ENCODE measurements at regions not wholly inside any gene's neighbourhood (a gene's known extent, or its start where the extent isn't known, plus 50 kb on each side); places are given as distances from the start of the nearest gene placed in this dataset.

DNA sequence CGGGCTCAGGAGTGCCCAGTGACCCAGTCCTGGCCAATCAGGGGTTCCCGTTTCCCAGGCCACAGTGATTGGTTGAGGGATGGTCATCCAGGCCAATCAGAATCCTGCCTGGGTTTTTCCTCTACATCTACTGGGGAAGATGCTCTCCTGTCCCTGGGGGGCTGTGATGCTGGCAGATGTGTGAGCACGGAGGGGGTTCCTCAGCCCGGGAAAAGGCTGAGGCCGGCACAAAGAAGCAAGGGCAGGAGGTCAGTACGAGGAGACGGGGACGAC lies 171.2 kb downstream of the CTTN start:
- DNase-seq: no peak

DNA sequence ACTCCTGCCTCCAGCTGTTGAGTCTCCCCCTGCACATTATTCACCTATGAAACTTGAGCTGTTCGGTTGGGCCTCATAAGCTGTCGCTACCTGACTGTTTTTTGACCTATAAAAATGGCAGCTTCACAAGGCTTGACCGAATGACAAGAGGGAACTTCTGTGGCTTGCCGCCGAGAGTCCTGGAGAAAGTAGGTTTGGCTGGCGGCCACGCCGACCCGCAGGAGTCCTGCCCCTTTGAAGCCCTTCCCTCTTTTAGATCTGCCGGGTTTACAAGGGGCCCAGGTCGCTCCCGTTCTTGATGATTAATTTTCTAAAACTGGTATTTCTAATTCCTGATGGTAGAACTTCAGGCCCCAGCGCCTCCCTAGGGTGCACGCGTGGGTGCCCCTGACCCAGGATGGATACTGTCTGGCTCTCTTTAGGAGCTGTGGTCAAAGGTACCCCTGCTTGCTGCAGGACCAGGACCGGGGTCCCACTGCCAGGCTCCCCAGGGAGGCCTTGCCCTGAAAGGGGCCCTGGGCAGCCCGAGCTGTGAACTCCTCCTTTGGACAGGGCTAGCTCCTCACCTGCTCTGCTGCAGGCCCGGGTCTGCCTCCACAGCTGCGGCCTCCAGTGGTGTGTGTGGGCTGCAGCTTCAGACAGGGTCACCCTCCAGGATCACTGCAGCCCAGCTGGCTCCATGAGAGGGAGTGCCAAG lies 171.8 kb downstream of the CTTN start:
- no peak for DNase-seq

DNA sequence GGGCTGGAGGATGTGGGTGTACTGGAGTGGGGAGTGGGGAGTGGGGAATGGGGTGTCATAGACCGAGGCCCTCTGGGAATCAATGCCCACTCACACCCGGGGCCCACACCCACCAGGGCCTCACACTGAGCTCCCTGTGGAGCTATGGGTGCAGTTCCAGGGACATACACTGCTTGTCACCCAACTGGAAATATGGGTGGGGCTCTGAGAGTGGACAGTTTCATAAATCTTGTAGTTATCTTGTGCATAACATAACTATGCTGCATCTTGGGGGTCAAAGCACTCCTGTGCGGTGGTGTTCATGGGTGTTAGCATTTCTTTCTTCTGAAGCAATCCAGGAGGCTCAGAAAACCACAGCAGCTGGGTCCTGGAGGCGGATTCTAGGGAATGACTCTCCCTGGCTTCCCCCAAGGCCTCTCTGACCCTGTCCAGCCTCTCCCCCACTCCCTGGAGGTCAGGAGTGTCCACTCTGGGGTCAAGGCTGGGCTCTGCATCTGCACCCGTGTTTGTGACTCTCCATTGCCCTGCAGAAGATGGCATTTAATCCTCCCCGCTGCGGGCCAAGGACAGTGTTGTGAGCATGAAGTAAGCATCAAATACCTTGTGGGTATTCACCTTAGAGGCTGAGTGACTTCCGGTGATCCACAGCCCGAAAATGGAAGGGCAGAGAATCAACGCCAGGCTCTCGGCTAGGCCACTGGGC lies 172.5 kb downstream of the CTTN start:
- no peak for DNase-seq

DNA sequence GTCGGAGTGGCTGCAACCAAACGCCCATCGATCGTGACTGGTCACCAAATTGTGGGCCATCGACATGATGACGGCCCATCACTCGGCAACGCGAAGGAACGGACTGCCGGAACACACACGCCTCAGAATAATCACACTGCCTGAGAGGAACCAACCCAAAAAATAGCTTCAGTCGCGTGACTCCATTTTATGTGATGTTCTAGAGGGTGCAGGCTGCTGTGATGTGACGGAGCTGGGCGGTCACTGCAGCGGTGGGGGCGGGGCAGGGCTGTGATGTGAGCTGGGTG lies 174.6 kb downstream of the CTTN start:
- no peak for DNase-seq

DNA sequence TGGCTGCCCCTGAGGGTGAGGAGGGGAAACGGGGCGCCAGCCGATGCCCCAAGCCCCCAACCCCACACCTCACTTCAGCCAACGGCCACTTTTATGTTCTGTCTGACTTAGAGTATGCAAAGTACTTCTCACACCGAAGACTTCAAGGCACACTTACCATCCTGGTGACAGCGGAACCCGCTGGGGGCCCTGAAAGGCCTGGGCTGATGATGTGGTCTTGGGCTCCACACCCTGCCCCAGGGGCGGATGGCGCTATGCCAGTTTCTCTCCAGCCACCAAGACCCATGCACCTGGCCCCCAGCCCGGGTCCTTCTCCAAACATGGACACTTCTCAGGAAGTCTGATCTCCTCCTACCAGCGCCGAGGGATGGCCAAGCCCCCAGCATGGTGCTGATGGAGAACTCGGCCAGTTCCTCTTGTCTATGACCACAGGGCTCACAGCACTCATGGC lies 175.4 kb downstream of the CTTN start:
- DNase-seq: no peak

DNA sequence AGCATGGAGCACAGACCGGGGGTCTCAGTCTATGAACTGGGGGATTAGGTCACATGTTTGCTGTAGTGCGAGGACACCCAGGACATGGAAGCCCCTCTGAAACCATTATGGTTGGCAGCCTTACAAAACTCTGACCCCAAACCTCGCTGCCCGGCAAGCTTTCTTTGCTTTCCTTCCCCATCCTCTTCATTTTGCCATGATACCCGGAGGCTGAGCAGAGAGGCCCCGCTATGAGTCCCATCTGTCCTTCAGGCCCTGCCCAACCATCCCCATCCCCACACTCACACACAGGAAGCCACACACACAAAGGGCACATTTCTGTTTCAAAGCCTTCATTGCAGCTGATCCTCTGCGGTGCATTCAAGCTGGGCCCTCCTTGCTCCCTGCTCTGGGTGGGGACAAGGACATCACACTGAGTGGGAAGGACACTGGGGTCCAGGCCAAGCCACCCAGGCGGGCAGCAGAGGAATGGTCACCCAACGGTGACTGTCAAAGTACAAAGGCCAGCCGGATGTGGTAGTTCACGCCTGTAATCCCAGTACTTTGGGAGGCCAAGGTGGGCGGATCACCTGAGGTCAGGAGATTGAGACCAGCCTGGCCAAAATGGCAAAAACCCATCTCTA lies 176.5 kb downstream of the CTTN start:
- no peak for DNase-seq

DNA sequence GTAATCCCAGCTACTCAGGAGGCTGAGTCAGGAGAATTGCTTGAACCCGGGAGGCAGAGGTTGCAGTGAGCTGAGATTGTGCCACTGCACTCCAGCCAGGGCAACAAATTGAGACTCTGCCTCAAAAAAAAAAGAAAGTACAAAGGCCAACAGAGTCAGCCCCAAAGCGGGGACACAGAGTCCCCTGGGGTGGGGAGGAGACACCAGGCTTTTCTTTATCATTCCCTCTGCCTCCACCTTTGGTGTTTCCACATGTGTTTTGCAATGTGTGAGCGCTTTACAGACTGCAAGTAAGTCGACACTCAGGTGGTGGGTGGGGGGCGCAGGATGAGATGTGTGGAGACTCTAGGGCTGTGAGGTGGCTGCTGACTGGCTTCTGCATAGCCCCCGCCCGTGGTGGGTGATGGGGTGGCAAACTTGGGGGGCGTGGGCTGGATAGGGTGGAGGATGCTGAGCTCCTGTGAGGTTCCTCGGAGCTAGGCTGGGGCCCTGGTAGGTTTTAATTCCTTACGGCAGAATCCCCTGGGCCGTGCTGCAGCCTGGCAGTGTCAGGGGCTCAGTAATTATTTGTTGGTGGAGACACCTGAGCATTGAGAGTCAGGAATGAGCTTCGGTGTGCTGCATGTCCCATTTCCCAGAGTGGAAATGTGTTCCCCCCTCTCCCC lies 177.2 kb downstream of the CTTN start:
- DNase-seq: no peak

DNA sequence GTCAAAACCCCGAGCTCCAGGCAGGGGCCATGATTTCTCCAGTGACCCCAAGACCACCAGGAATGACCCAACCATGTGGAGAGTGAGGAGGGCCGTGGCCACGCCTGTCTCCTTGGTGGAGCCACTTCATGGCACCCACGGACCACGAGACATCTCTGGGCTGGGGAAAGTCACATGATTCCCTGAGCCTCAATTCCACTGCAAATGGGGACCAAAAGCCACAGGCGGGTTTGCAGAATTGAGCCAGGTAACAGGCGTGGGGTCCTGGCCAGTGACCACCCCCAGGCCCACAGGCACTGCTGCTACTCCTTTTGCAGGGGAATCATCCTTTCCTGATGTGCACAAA lies 178.9 kb downstream of the CTTN start:
- no peak for DNase-seq

DNA sequence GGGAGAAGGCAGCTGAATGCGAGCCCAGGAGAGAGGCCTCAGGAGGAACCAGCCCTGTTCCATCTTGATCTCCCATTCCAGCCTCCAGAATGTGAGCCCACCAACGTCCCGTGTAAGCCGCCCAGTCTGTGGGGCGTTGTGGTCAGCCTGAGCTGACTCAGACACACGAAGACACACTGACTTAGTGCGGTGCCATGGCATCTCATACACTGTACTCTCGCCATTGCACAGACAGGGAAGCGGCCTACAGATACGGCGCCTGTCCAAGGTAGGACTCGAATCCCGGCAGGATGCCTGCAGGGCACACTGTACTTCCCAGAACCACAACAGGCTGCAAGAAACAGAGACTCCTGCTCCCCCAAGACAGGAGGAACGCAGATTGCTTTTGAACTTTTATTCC lies 179.6 kb downstream of the CTTN start:
- no peak for DNase-seq

DNA sequence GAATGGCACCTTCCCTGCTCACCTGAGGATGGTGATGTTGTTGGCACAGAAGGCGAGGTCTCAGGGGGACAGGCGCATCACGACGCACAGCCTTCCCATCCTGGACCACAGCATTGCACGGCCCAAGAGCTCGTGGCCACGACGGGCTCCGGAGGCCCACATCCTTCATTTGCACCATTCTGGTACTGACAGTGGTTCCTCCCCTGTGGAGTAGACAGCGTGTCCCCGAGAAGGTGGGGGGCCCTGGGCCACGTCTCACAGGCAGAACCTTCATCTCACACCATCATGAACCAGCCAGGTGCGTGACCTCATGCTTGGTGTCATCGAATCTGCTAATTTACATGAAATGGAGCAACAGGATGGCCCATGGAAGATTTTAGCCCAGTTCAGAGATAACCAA lies 180.0 kb downstream of the CTTN start:
- no peak for DNase-seq

DNA sequence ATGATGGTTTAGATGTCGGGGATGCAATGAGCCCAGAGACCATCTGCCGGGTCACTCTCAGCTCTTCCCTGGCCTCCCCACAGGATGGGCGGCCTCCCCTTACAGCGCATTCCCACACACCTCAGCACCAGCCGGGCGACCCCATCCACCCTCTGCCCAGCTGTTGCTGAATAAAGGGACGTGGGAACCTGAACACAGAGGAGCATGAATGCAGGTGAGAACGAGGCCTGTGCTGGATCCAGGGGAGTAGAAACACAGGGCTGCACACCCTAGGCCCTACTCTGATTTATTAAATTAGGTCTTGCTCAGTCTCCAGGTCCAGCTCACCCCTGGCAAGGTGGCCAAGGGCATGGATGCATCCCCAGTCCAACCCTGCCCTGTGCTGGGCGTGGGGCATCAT lies 180.5 kb downstream of the CTTN start:
- DNase-seq: no peak

DNA sequence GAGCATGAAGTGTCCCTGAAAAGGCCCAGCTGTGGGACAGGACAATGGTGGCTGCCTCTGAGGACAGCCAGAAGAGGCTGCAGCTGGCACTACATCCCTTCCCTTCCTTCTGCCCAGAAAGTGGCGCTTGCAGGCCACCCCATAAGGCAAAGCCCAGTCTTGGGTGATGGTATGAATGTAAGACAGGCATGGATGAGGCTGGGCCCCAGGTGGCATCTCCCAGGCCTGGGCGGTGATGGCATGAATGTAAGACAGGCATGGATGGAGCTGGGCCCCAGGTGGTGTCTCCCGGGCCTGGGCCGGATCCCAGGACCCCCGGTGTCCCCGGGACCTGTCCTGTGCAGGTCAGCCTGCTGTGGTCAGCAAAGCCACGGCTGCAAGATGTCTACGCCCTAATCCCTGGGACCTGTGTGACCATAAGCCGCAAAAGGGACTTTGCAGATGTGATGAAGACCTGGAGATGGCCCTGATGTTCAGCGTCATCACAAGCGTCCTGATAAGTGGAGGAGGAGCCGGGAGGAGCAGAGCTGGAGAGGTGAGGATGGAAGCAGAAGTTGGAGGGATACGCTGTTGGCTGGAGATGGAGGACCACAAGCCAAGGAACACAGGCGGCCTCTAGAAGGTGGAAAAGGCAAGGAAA lies 181.1 kb downstream of the CTTN start:
- DNase-seq: no peak

DNA sequence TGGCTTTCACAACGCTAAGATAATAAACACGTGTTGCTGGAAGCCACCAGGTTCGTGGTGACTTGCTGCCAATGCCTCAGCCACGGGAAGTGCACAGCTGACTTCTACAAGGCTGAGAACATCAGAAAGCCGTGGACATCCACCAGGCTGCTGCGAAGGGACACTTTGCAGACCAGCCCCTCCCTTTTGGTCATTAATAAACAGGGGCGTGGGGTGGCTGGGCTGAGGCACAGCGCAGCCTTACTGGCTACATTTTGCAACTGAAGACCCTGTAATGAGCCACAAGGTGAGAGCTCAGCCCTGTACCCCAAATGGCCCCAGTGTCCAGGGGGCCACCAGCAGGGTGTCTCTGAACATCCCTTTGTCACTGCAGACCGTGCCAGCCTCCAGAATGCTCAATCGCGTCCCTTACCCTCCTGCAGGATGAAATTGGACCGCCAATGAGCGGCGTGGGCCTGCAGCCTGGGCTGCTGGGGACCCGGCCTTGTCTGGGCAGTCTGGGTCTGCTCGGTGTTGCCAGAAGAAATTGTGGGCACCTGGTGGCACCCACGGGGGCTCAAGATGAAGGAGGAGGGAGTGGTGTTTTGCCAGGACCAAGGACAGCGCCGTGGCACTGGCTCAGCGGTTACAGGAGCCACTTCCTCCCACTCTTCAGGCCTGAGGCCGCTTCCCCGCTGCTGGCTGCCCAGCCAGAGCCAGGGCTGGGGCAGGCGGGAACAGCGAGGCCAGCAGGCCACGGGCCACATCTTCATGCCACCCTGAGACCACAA lies 181.9 kb downstream of the CTTN start:
- no peak for DNase-seq

DNA sequence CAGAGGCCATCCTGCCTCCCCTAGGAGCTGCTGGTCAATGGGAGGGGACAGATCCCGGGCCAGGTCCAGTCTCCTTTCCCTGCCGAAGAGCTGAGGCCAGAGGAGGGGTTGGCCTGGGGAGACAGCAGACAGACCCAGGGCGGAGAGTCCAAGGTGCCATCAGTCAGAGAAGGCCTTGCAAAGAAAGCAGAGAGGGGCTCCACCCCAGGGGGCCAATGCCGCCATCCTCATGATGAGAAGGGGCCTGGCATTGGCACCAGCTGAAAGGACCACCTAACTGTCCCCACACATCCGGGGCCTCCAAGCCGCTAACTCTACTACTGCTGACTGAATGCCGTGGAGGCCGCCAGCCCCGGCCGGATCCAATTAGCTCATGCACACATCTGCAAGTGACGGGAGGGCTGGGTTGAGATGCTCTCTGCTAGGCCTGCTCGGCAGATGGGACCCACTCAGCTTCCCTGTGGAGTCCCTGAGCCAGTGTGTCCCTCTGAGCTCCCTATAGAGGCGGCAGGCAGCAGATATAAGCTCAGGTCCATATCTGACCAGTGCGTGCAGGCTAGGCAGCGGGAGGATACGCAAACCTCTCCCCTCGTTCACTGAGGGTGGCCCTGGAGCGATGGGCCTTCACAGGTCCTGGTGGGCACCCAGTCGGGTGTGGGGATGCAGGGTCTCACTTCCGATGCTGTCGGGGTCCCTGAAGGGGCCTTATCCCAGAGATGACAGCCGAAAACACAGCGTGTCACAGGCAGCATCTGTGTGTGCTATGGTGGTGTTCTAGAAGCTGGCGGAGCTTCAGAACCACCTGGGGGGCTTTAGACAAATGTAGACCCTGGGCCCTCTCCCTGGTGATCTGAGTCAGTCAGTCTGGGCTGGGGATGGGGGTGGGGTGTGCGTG lies 183.9 kb downstream of the CTTN start:
- DNase-seq: no peak

DNA sequence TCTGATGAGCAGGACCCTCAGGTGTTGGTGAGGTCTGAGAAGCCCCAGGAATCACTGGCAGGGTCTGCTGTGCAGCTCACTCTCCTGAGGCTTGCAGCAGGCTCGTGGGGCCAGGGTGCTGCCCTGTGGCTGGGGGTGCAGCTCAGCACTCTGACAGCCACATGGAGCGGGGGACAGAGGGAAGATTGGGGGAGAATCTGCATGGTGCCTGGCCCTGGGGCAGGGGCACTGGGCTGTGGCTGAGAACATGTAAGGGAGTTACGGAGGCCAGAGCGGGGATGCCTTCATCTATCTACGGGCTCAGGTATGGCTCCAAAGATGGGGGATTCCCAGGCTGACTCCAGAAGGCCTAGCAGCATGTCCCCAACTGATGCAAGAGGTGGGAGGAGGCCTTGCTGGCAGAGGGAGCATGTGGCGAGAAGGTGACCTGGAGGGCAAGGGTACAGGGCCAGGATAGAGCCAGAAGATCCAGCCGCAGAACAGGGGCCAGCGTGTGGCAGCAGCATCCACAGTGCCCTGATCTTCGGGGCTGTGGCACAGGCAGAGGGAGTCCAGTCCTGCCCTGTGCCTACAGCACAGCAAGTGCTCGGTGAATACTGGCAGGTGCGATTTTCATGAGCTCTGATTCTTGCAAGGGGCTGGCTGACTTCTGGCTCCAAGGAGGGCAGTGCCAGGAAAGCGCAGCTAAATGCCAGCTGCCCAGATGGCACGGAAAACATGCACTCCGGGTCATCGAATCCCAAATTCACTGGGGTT lies 184.7 kb downstream of the CTTN start:
- DNase-seq: no peak

DNA sequence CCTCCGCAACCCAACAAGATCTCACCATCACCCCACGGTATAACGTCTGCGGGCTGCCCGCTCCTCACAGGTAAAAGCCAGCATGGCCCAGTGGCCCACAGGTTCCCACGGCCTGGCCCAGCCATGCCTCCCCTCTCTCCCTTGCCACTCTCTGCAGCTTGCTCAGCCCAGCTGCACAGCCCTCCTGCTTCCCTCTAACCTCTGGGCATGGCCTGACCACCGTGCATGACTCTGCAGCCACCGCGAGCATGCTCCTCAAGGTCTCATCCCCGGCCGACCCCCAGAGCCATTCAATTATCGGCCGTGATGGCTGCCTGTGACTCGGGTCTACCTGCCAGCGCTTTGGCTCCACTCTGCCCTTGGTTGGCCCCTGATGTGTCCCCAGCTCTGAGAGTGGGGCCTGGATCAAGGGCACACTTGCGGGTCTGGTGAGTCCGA lies 185.5 kb downstream of the CTTN start:
- DNase-seq: no peak

DNA sequence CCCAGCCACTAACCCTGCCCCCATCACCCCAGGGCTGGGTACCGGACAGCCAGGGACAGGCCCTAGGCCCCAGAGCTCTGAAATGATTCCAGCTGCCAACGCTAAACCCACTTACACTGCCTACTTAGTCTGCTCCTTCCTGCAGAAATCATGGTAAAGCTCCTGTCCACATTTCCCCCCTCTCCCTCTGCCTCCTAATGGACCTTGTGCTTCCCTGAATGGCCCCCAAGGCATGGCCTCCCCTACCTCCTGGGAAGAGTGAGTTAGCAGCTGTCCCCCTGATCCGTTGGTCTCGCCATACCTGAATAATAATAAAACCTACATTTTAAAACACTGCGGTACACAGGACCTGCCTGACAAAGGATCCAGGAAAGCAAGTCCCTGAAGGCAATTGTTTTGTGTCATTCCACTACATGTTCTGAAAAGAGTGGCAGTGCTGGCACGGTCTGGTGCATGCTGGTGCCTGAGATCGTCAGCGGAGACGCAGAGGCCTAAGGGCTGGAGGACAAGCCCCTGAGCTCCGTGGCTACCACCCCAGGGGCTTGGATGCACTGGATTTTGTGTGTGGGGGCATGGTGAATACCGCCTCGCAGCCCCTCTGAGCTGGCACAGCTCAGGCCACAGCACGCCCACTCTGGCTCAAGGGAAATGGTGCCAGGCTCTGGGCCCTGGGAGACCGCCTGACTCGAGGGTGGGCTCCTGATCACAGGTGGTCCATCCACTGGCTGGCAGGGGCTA lies 186.3 kb downstream of the CTTN start:
- DNase-seq: no peak

DNA sequence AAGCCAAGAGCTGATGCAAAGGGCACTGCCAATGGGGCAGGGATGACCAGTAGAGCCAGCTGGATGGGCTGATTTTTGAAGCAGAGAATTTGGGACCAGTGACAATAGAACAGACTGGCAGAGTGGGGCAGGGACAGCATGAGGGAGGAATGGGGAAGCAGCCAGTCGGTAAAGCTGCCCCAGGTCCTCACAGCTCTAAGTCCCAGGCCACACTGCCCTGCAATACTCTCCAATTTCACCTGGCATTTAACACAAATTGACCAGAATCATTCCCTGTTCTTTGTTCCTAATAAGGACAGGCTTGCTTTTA lies 186.9 kb downstream of the CTTN start:
- no peak for DNase-seq
